H7 (cell line): ENCODE measurements at regions not wholly inside any gene's neighbourhood (a gene's known extent, or its start where the extent isn't known, plus 50 kb on each side); places are given as distances from the start of the nearest gene placed in this dataset.

Experiments used
- DNase-seq: peaks from one replicate; pipeline ENCODE4 v3.0.0; 2012
- H3K27me3 ChIP-seq: 2 replicates; pipeline ENCODE4 v1.6.0; 2011; ENCODE audit warnings: mild to moderate bottlenecking, low read length; ENCODE audit not compliant: control insufficient read depth, insufficient read depth
- H3K36me3 ChIP-seq: replicated peaks from 2 replicates; pipeline ENCODE4 v1.5.1; 2011; ENCODE audit warnings: low read length; ENCODE audit not compliant: control insufficient read depth, insufficient read depth
- H3K4me3 ChIP-seq: 2 replicates; pipeline ENCODE4 v1.5.1; 2011; ENCODE audit warnings: low read depth, mild to moderate bottlenecking, control low read depth, low read length, moderate library complexity; ENCODE audit not compliant: insufficient read depth

- no peaks in the 10 kb centered on the region for H3K36me3 ChIP-seq
- H3K4me3 ChIP-seq, result no peak overlapping the region
- no peaks in the 10 kb centered on the region for H3K27me3 ChIP-seq
- DNase-seq, result no peak
These were observed 62.9 kb downstream of the ACKR3 start for GRCh38 chr2:236632295-236633218.

- DNase-seq, result no peak
- Histone ChIP-seq H3K36me3 (no peaks in the 10 kb centered on the region), H3K27me3 (no peaks in the 10 kb centered on the region), H3K4me3 (no peak overlapping the region)
These were observed 63.6 kb downstream of the ACKR3 start for GRCh38 chr2:236633219-236633570.

GRCh38 chr2:236633775-236634560 is 64.3 kb downstream of the ACKR3 start:
- Histone ChIP-seq H3K4me3 (no peak overlapping the region), H3K36me3 (no peaks in the 10 kb centered on the region), H3K27me3 (no peaks in the 10 kb centered on the region)
- peak; percentile 28 for DNase-seq

GRCh38 chr2:236636261-236636660 is 66.6 kb downstream of the ACKR3 start:
- H3K4me3 ChIP-seq, result no peak overlapping the region
- H3K27me3 ChIP-seq, result no peaks in the 10 kb centered on the region
- no peak for DNase-seq
- H3K36me3 ChIP-seq, result no peaks in the 10 kb centered on the region

GRCh38 chr2:236636714-236637470 is 67.3 kb downstream of the ACKR3 start:
- H3K4me3 ChIP-seq, result no peak overlapping the region
- H3K27me3 ChIP-seq, result no peaks in the 10 kb centered on the region
- DNase-seq, result no peak
- H3K36me3 ChIP-seq, result no peaks in the 10 kb centered on the region

- no peak overlapping the region for H3K4me3 ChIP-seq
- no peak for DNase-seq
- H3K27me3 ChIP-seq, result no peaks in the 10 kb centered on the region
- no peaks in the 10 kb centered on the region for H3K36me3 ChIP-seq
These were observed 68.3 kb downstream of the ACKR3 start for GRCh38 chr2:236637686-236638569.

- H3K36me3 ChIP-seq, result no peaks in the 10 kb centered on the region
- peak; percentile 35 for DNase-seq
- H3K27me3 ChIP-seq, result no peaks in the 10 kb centered on the region
- no peak overlapping the region for H3K4me3 ChIP-seq
These were observed 69.1 kb downstream of the ACKR3 start for GRCh38 chr2:236638707-236639106.

GRCh38 chr2:236639461-236640235 is 70.0 kb downstream of the ACKR3 start:
- Histone ChIP-seq H3K27me3 (no peaks in the 10 kb centered on the region), H3K4me3 (no peak overlapping the region), H3K36me3 (no peaks in the 10 kb centered on the region)
- DNase-seq, result peak; percentile 1

- Histone ChIP-seq H3K36me3 (no peaks in the 10 kb centered on the region), H3K4me3 (no peak overlapping the region), H3K27me3 (no peaks in the 10 kb centered on the region)
- DNase-seq, result no peak
These were observed 71.6 kb downstream of the ACKR3 start for GRCh38 chr2:236641051-236641726.

GRCh38 chr2:236642125-236642524 is 72.5 kb downstream of the ACKR3 start:
- no peak for DNase-seq
- no peak overlapping the region for H3K4me3 ChIP-seq
- no peaks in the 10 kb centered on the region for H3K27me3 ChIP-seq
- no peaks in the 10 kb centered on the region for H3K36me3 ChIP-seq

GRCh38 chr2:236642584-236643291 is 73.1 kb downstream of the ACKR3 start:
- no peaks in the 10 kb centered on the region for H3K36me3 ChIP-seq
- no peaks in the 10 kb centered on the region for H3K27me3 ChIP-seq
- H3K4me3 ChIP-seq, result no peak overlapping the region
- DNase-seq, result peak; percentile 63

GRCh38 chr2:236643480-236643879 is 73.9 kb downstream of the ACKR3 start:
- Histone ChIP-seq H3K36me3 (no peaks in the 10 kb centered on the region), H3K4me3 (no peak overlapping the region), H3K27me3 (no peaks in the 10 kb centered on the region)
- no peak for DNase-seq
